ENCODE measurements at regions not wholly inside any gene's neighbourhood (a gene's known extent, or its start where the extent isn't known, plus 50 kb on each side); places are given as distances from the start of the nearest gene placed in this dataset.
A peak's percentile ranks its signal among the peaks of the same experiment; 100 is the strongest.

DNA sequence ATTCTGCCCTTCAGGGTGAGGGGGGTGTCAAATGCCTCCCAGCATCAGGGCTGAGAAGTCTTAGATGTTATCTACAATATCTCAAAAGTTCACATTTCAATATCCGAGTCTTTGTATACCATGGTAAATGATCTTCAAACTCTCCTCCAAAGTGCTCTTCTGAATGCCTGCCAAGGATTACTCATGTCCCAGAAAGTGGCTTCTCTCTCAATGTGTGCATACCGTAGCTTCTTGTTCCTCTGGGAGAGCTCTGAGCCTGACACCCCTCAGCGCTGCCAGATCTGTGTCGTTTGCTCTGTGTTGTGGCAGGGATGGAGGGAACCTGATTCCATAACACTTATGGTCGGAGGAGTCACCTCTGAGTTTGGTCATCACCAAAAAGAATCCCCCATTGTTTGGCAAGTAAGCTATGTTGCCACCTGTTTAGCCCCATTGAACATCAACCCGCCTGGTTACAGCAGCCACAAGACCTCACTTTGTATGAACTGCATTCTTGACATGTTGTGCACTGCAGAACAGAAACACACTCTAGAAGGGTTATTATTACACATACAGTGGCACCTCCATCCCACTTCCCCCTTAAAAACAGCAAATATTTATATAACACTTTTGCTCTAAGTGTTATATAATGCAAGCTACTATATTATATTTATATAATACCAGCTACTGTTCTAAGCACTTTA lies 163.1 kb upstream of the MIR17HG start:
- ATAC-seq (no peak), DNase-seq (ENCODE audit: low read depth in 1 of 2, low spot score in 1 of 2) (no peak), FAIRE-seq (no peak)
- no peak overlapping the region for H3K27ac ChIP-seq
- H3K4me2 ChIP-seq: no peak overlapping the region
- no peak overlapping the region for H3K4me3 ChIP-seq
- no peak for TF ChIP-seq KDM1A (IDR thresholded peaks at IDR 0.05; ENCODE audit: low read depth)
- TF ChIP-seq, protein P1, sequence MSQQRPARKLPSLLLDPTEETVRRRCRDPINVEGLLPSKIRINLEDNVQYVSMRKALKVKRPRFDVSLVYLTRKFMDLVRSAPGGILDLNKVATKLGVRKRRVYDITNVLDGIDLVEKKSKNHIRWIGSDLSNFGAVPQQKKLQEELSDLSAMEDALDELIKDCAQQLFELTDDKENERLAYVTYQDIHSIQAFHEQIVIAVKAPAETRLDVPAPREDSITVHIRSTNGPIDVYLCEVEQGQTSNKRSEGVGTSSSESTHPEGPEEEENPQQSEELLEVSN (IDR thresholded peaks at IDR 0.05; ENCODE audit: borderline replicate concordance, low read depth): no peak
- no peak for TF ChIP-seq EHMT2 (IDR thresholded peaks at IDR 0.05; ENCODE audit: low read depth)
- TF ChIP-seq POLR2A (IDR thresholded peaks at IDR 0.05; ENCODE audit: low read length): no peak
- TF ChIP-seq, protein P2, sequence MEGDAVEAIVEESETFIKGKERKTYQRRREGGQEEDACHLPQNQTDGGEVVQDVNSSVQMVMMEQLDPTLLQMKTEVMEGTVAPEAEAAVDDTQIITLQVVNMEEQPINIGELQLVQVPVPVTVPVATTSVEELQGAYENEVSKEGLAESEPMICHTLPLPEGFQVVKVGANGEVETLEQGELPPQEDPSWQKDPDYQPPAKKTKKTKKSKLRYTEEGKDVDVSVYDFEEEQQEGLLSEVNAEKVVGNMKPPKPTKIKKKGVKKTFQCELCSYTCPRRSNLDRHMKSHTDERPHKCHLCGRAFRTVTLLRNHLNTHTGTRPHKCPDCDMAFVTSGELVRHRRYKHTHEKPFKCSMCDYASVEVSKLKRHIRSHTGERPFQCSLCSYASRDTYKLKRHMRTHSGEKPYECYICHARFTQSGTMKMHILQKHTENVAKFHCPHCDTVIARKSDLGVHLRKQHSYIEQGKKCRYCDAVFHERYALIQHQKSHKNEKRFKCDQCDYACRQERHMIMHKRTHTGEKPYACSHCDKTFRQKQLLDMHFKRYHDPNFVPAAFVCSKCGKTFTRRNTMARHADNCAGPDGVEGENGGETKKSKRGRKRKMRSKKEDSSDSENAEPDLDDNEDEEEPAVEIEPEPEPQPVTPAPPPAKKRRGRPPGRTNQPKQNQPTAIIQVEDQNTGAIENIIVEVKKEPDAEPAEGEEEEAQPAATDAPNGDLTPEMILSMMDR (IDR thresholded peaks at IDR 0.05): no peak
- no peak for TF ChIP-seq RFX5 (IDR thresholded peaks at IDR 0.05)
- CTCF ChIA-PET: interaction anchor here (0.8 to 2.9 kb wide), 6 partner anchors 31 to 107 kb away, joined by 3 to 13 read pairs (median 4); no protein-coding TSS in a partner anchor
- POLR2A ChIA-PET: no interaction called here
- H3K9me3 ChIP-seq: no peaks in the 10 kb centered on the region
- H3K4me1 ChIP-seq: no peaks in the 10 kb centered on the region
- 4% methylated on average over 6 of the region's 6 CpGs for WGBS (ENCODE audit: missing lambda C conversion rate)

DNA sequence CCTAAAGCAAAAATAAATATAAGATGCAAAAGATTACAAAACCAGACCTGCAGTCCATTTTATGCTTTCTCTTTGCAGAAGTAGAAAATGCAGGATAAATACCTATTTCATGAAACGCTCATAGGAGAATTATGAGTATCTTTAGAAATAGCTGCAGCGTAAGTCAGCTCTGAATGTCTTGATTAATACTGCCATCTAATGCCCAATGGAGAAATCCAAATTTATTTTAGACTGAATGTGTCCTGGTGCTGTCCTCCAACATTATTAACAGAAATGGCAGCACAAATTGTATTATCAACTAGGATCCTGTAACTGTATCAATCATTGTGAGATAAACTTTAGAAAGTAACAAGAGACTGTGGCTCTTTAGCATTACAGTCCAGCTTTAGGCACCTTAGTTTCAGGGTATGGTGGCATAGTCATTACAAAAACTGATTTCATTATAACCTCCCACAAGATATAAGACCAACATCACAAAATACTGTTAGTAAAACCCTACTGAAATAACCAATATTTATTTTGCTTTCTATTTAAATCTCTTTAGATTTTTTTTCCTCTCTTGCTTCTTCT lies 162.1 kb upstream of the MIR17HG start:
- DNase-seq (ENCODE audit: low read depth in 1 of 2, low spot score in 1 of 2) (peak in 1 of 2 experiments; percentile 15), ATAC-seq (peak; percentile 64 to 71; a peak in 4 of 6 replicates)
- CTCF ChIA-PET: interaction anchor here (0.9 to 2.9 kb wide), 5 partner anchors 30 to 107 kb away, joined by 3 to 13 read pairs (median 3); no protein-coding TSS in a partner anchor

More for the DNA sequence above, 162.1 kb upstream of the MIR17HG start:
- no peak for FAIRE-seq
- Histone ChIP-seq H3K4me1 (no peaks in the 10 kb centered on the region), H3K4me2 (no peak overlapping the region), H3K27ac (no peak overlapping the region), H3K4me3 (no peak overlapping the region), H3K9me3 (no peaks in the 10 kb centered on the region)
- TF ChIP-seq SMC3 (IDR thresholded peaks at IDR 0.05): peak; percentile 22; the same call in 1 of the 3 replicates
- no peak for TF ChIP-seq TP53 (CRISPR knock-in tag; IDR thresholded peaks at IDR 0.05)
- TF ChIP-seq ESRRA (IDR thresholded peaks at IDR 0.05; ENCODE audit: borderline replicate concordance, low read length): no peak
- TF ChIP-seq, protein P2 (IDR thresholded peaks at IDR 0.05): peak; percentile 46
- no peak for TF ChIP-seq MAZ (IDR thresholded peaks at IDR 0.05; ENCODE audit: borderline replicate concordance, low read depth, low read length)
- TF ChIP-seq, protein P3, sequence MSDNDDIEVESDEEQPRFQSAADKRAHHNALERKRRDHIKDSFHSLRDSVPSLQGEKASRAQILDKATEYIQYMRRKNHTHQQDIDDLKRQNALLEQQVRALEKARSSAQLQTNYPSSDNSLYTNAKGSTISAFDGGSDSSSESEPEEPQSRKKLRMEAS (IDR thresholded peaks at IDR 0.05): no peak
- TF ChIP-seq RAD21 (conservative IDR thresholded peaks at IDR 0.05 in 1 of 2, IDR thresholded peaks at IDR 0.05 in 1 of 2): peak; percentile 55 to 59
- no peak for TF ChIP-seq NR3C1 (IDR thresholded peaks at IDR 0.05)
- no peak for TF ChIP-seq EHMT2 (IDR thresholded peaks at IDR 0.05; ENCODE audit: low read depth)
- TF ChIP-seq KDM1A (IDR thresholded peaks at IDR 0.05; ENCODE audit: low read depth): no peak
- TF ChIP-seq FOSB (CRISPR knock-in tag; IDR thresholded peaks at IDR 0.05): no peak
- TF ChIP-seq SREBF2 (IDR thresholded peaks at IDR 0.05): no peak
- no peak for TF ChIP-seq BHLHE40 (IDR thresholded peaks at IDR 0.05; ENCODE audit: low read depth, low read length)
- TF ChIP-seq CEBPB (IDR thresholded peaks at IDR 0.05): no peak
- TF ChIP-seq, protein P4, sequence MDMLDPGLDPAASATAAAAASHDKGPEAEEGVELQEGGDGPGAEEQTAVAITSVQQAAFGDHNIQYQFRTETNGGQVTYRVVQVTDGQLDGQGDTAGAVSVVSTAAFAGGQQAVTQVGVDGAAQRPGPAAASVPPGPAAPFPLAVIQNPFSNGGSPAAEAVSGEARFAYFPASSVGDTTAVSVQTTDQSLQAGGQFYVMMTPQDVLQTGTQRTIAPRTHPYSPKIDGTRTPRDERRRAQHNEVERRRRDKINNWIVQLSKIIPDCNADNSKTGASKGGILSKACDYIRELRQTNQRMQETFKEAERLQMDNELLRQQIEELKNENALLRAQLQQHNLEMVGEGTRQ (IDR thresholded peaks at IDR 0.05): no peak
- TF ChIP-seq, protein P1 (IDR thresholded peaks at IDR 0.05; ENCODE audit: borderline replicate concordance, low read depth): no peak
- POLR2A ChIA-PET: no interaction called here
- 0% methylated on average over 2 of the region's 2 CpGs for WGBS (ENCODE audit: missing lambda C conversion rate)
